Pancreas (tissue), 10 donors: ENCODE measurements at regions not wholly inside any gene's neighbourhood (a gene's known extent, or its start where the extent isn't known, plus 50 kb on each side); places are given as distances from the start of the nearest gene placed in this dataset.
"Not testable (repeated sequence)": the region's sequence is repeated elsewhere in the genome, so short reads cannot be mapped to it uniquely, and the experiment has no call there.

Experiments used
- ATAC-seq, 4 donors: fragments of 200-7000 bp; cut with Tn5 transposase; one replicate each; pipeline versions ENCODE4 v1.8.0 to v1.9.1; 2020; ENCODE audit warnings: mild to moderate bottlenecking in 4 of 4, moderate library complexity in 4 of 4
- DNase-seq, 6 donors: peaks; one replicate each; pipeline ENCODE4 v3.0.0-alpha.2; 2020
- FAIRE-seq: peaks from 2 replicates; lab custom pipeline; 2012; peaks lifted over from hg19 to GRCh38; lab: Jason Lieb, UNC
- H3K27ac ChIP-seq, 4 donors: fragments of 200-600 bp; sonication (generic); 1 replicate in 3 of 4; 2 replicates in 1 of 4; pipeline versions ENCODE4 v1.5.0 to v1.8.0; 2020
- H3K27me3 ChIP-seq, 4 donors: fragments of 200-600 bp; one replicate each; pipeline ENCODE4 v1.8.0; 2021
- H3K36me3 ChIP-seq, 3 donors: fragments of 200-600 bp; sonication (generic) in 1 of 3; one replicate each; pipeline versions ENCODE4 v1.5.0 to v1.8.0; 2020 to 2021
- H3K4me1 ChIP-seq, 3 donors: fragments of 200-600 bp; one replicate each; pipeline ENCODE4 v1.8.0; 2021
- H3K4me3 ChIP-seq, 4 donors: fragments of 200-600 bp; sonication (generic) in 2 of 4; one replicate each; pipeline versions ENCODE4 v1.5.0 to v1.8.0; 2020 to 2021
- H3K9me3 ChIP-seq, 4 donors: fragments of 200-600 bp; one replicate each; pipeline ENCODE4 v1.8.0; 2021
- WGBS, 2 donors: extraction: QIAGEN DNeasy Blood & Tissue Kit; methylation state at CpG; one replicate each; pipeline ENCODE4 v1.1.7; 2013; 5-methylcytosine and 5-hydroxymethylcytosine counted together
- intact Hi-C, 3 donors: fragments of 100-400 bp; cut with DNase I; formaldehyde crosslinking; loops; one replicate each; pipeline versions ENCODE4 v1.11.1 to v1.14.2; 2022
- donor health status: healthy with polysubstance abuse.
- donor health status: DM: no; HTN: no; CAD: no; lungs with moderate emphysema.
- donor health status: DM: no; HTN: no; CAD: no.
- donor health status: control.
- donor health status: control.
- donor health status: Bipolar disorder and iron deficiency.
- donor health status: DM: yes; HTN: yes; CAD: no.
- donor health status: DM: no; HTN: no; CAD: no.
- donor health status: DM: no; HTN: no; CAD: no.
- donor health status: DM: yes; HTN: yes; CAD: no.

- H3K27me3 ChIP-seq, H3K9me3 ChIP-seq, intact Hi-C loops, H3K4me1 ChIP-seq, H3K36me3 ChIP-seq, FAIRE-seq, H3K4me3 ChIP-seq: not testable (repeated sequence)
- WGBS, 2 donors = 9 to 14% methylated on average over 4 to 5 of the region's 5 CpGs
- peak; percentile 76 to 96 (median 92) for ATAC-seq
- H3K27ac ChIP-seq = peak overlapping the region in 2 of 4 donors; percentile 53 to 55
- peak; percentile 60 to 84 (median 74) for DNase-seq
Measured at GRCh38 chr2:242119682-242120081, 250.2 kb downstream of the RTP5 start.

- H3K4me1 ChIP-seq, H3K36me3 ChIP-seq, H3K27me3 ChIP-seq, intact Hi-C loops, H3K27ac ChIP-seq, H3K4me3 ChIP-seq, ATAC-seq, DNase-seq, FAIRE-seq, H3K9me3 ChIP-seq: not testable (repeated sequence)
- WGBS, 2 donors = 67 to 72% methylated on average over 3 of the region's 3 CpGs
Measured at GRCh38 chr2:242130682-242131081, 261.2 kb downstream of the RTP5 start.

GRCh38 chr2:242159921-242160320 lies 290.4 kb downstream of the RTP5 start:
- H3K4me1 ChIP-seq = not testable (repeated sequence)

GRCh38 chr2:242165115-242165514 lies 295.6 kb downstream of the RTP5 start:
- H3K36me3 ChIP-seq, FAIRE-seq, H3K9me3 ChIP-seq, DNase-seq, H3K4me1 ChIP-seq, intact Hi-C loops, H3K27me3 ChIP-seq, H3K4me3 ChIP-seq, H3K27ac ChIP-seq, ATAC-seq: not testable (repeated sequence)

More at GRCh38 chr2:242159921-242160320, 290.4 kb downstream of the RTP5 start:
- H3K4me3 ChIP-seq, H3K27ac ChIP-seq, FAIRE-seq, DNase-seq, intact Hi-C loops, H3K27me3 ChIP-seq, H3K9me3 ChIP-seq, H3K36me3 ChIP-seq: not testable (repeated sequence)
- ATAC-seq = peak in 1 of 4 donors; percentile 41
- 0 to 6% methylated on average over 1 to 2 of the region's 2 CpGs for WGBS, 2 donors

GRCh38 chr2:242171290-242171689 lies 301.8 kb downstream of the RTP5 start:
- FAIRE-seq, intact Hi-C loops, DNase-seq, H3K36me3 ChIP-seq, H3K4me1 ChIP-seq, H3K9me3 ChIP-seq, H3K27ac ChIP-seq, H3K4me3 ChIP-seq, ATAC-seq, H3K27me3 ChIP-seq: not testable (repeated sequence)
- WGBS, 2 donors = 84 to 94% methylated on average over 4 of the region's 4 CpGs
